Activated T-cell treated with anti-CD3 and anti-CD28 coated beads, Interleukin-2, amount 50 U/mL, for 72 hours (primary cell): ENCODE measurements at regions not wholly inside any gene's neighbourhood (a gene's known extent, or its start where the extent isn't known, plus 50 kb on each side); places are given as distances from the start of the nearest gene placed in this dataset.
"Not testable (repeated sequence)": the region's sequence is repeated elsewhere in the genome, so short reads cannot be mapped to it uniquely, and the experiment has no call there.

Experiments used
- ATAC-seq, 2 donors: fragments of 150-1000 bp; cut with Tn5 transposase; replicated peaks in 1 of 2; 2 replicates each; pipeline ENCODE4 v1.10.0; 2021; ENCODE audit warnings: moderate library complexity in 2 of 2, mild to moderate bottlenecking in 1 of 2
- DNase-seq, 2 donors: peaks; one replicate each; pipeline ENCODE4 v3.0.0; 2021 to 2022; ENCODE audit warnings: mixed read lengths in 1 of 2
- H3K27ac Mint-ChIP-seq: one replicate; pipeline ENCODE4 v1.8.0; 2022; ENCODE audit warnings: mild to moderate bottlenecking, moderate library complexity, mixed read lengths
- H3K27me3 Mint-ChIP-seq: one replicate; pipeline ENCODE4 v1.8.0; 2022; ENCODE audit warnings: low read depth, mixed read lengths
- H3K36me3 Mint-ChIP-seq, 2 donors: one replicate each; pipeline ENCODE4 v1.8.0; 2022; ENCODE audit warnings: mixed read lengths in 2 of 2, mild to moderate bottlenecking in 1 of 2; ENCODE audit not compliant: insufficient read depth in 2 of 2
- H3K4me1 Mint-ChIP-seq: one replicate; pipeline ENCODE4 v1.8.0; 2022; ENCODE audit warnings: low read depth, mixed read lengths
- H3K4me3 Mint-ChIP-seq, 2 donors: one replicate each; pipeline ENCODE4 v1.8.0; 2022; ENCODE audit warnings: mild to moderate bottlenecking in 2 of 2, mixed read lengths in 2 of 2, moderate library complexity in 2 of 2
- H3K9me3 Mint-ChIP-seq, 2 donors: one replicate each; pipeline ENCODE4 v1.8.0; 2022; ENCODE audit warnings: mixed read lengths in 2 of 2

DNA sequence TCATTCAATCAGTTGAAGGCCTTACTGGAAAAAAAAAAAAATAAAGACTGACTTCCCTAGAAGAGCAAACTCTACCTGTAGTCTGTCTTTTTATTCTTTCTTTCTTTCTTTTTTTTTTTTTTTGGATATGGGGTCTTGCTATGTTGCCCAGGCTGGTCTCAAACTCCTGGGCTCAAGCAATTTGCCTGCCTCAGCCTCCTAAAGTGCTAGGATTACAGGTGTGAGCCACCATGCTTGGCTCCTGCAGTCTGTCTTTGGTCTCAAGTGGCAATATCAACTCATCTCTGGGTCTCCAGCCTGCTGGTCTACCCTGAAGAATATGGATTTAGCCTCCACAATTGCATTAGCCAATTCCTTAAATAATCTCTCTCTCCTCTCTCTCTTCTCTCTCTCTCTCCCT is 167.7 kb upstream of the P2RY1 start:
- DNase-seq, result no peak
- Mint-ChIP-seq H3K27me3 (peaks cover 12% of the 10 kb centered on the region), H3K4me1 (no peaks in the 10 kb centered on the region), H3K9me3 (no peaks in the 10 kb centered on the region), H3K36me3 (peaks cover 0 to 1% of the 10 kb centered on the region in 2 donors), H3K4me3 (no peak overlapping the region), H3K27ac (no peak overlapping the region)
- no peak for ATAC-seq

GRCh38 chr3:152669560-152669959 is 165.4 kb upstream of the P2RY1 start:
- H3K4me3 Mint-ChIP-seq, result no peak overlapping the region
- H3K27ac Mint-ChIP-seq, result no peak overlapping the region
- H3K9me3 Mint-ChIP-seq, result no peaks in the 10 kb centered on the region
- H3K27me3 Mint-ChIP-seq, result peaks cover 12% of the 10 kb centered on the region
- ATAC-seq (no peak), DNase-seq (no peak)
- H3K36me3 Mint-ChIP-seq, result no peaks in the 10 kb centered on the region
- H3K4me1 Mint-ChIP-seq, result no peaks in the 10 kb centered on the region

DNA sequence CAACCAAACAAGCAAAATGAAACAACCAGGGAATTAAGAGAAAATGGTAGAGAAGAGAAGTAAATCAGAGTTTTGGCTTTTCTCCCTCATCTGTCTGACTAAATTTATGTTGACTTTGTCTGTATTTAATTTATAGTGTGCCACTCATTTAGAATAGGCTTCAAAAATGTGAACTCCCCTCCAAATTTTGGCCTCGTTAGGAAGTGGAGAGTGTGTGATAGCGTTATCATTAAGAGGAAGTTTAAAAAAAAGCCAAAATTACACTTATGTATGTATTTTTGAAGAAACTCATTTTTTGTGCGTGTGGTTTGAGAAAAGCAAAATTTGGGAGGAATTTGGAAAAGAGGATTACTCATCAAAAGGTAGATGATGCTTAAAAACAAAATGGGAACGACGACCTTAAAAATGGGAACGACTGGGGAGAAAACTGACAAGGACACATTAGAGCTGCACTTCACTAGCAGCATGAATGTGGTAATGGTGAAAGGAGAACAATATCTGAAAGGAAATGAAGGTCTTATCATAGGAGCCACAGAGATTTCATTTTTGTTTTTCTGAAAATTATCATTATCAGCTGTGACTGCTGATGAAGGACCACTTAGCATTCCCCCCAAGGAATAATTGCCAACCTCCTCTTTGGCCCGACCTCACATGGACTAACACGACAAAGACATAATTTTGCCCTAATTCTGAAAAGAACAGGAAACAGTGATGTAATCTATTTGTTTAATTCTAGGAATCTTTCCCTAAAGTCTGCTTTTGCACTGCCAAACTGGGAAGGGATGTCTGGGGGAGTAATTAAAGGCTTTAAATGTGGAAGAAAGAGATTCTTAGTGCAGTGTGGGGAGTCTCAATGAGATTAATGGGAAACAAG is 163.2 kb upstream of the P2RY1 start:
- ATAC-seq, result no peak
- H3K4me1 Mint-ChIP-seq, result no peaks in the 10 kb centered on the region
- no peak overlapping the region for H3K4me3 Mint-ChIP-seq
- H3K27ac Mint-ChIP-seq, result no peak overlapping the region
- DNase-seq, result no peak
- no peaks in the 10 kb centered on the region for H3K36me3 Mint-ChIP-seq
- no peaks in the 10 kb centered on the region for H3K9me3 Mint-ChIP-seq
- H3K27me3 Mint-ChIP-seq, result peaks cover 12% of the 10 kb centered on the region

DNA sequence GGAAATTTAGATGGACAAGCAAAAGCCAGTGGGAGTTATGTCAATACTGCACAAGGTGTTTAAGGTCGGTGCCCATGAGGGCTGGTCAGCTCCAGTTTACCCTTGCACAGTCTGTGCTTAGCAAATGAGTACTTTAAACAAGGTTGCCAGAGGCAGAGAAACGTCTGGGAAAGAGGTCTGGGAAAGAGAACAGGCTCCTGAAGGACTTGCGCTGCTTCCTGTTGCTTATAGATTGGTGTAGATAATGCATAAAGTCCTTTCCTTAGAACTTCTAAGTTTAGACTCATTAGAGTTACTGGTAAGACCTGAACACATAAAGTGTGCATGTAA is 162.6 kb upstream of the P2RY1 start:
- Mint-ChIP-seq H3K36me3 (no peaks in the 10 kb centered on the region), H3K4me1 (no peaks in the 10 kb centered on the region), H3K9me3 (no peaks in the 10 kb centered on the region), H3K4me3 (no peak overlapping the region), H3K27me3 (peaks cover 12% of the 10 kb centered on the region), H3K27ac (no peak overlapping the region)
- no peak for ATAC-seq
- no peak for DNase-seq

- DNase-seq, result no peak
- H3K4me3 Mint-ChIP-seq, result no peak overlapping the region
- H3K36me3 Mint-ChIP-seq, result no peaks in the 10 kb centered on the region
- no peak for ATAC-seq
- H3K27me3 Mint-ChIP-seq, result peaks cover under 1% of the 10 kb centered on the region
- no peak overlapping the region for H3K27ac Mint-ChIP-seq
- no peaks in the 10 kb centered on the region for H3K4me1 Mint-ChIP-seq
- no peaks in the 10 kb centered on the region for H3K9me3 Mint-ChIP-seq
These were observed 158.0 kb upstream of the P2RY1 start for GRCh38 chr3:152676810-152677379.

- H3K9me3 Mint-ChIP-seq, result no peaks in the 10 kb centered on the region
- no peaks in the 10 kb centered on the region for H3K27me3 Mint-ChIP-seq
- ATAC-seq, result no peak
- no peak for DNase-seq
- H3K27ac Mint-ChIP-seq, result no peak overlapping the region
- H3K4me1 Mint-ChIP-seq, result no peaks in the 10 kb centered on the region
- H3K4me3 Mint-ChIP-seq, result no peak overlapping the region
- no peaks in the 10 kb centered on the region for H3K36me3 Mint-ChIP-seq
These were observed 157.4 kb upstream of the P2RY1 start for GRCh38 chr3:152677491-152677890.

DNA sequence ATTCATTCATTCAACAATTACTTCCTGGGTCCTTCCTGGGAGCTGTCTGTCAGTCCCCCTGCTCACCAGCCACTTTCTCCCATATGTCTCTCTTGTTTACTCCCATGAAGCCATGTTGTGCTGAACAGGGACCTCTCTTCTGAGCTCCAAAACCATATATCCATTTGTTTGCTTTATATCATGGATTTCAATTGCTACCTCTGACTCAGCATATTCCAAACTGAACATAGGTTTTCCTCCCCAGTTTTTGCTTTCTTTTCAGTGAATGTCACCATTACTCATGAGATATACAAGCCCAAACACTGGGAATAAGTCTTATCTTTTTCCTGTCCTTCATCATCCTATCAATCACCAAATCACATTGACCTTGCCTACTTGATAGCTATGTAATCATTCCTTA is 152.5 kb upstream of the P2RY1 start:
- Mint-ChIP-seq H3K27ac (no peak overlapping the region), H3K9me3 (no peaks in the 10 kb centered on the region), H3K27me3 (no peaks in the 10 kb centered on the region), H3K36me3 (no peaks in the 10 kb centered on the region), H3K4me1 (no peaks in the 10 kb centered on the region), H3K4me3 (no peak overlapping the region)
- ATAC-seq, result no peak
- no peak for DNase-seq

- Mint-ChIP-seq H3K4me3 (no peak overlapping the region), H3K9me3 (no peaks in the 10 kb centered on the region), H3K27ac (no peak overlapping the region), H3K27me3 (no peaks in the 10 kb centered on the region), H3K36me3 (no peaks in the 10 kb centered on the region), H3K4me1 (no peaks in the 10 kb centered on the region)
- no peak for DNase-seq
- ATAC-seq, result no peak
These were observed 151.4 kb upstream of the P2RY1 start for GRCh38 chr3:152683521-152683999.

DNA sequence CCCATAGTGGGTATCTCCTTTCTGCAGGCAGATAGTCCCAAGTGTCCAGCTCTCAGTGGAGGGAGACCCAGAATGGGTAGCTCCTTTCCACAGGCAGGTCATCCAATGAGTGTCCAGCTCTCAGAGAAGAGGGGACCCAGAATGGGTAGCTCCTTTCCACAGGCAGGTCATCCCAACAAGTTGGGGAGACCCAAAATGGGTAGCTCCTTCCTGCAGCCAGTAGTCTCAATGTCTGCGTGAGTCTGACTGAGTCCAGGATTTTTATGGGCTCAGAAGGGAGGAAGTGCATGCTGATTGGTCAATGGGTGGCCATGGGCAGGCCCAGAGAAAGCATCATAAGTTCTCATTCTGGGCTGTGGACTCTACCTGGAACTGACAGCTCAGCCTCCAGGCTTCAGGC is 150.7 kb upstream of the P2RY1 start:
- no peak overlapping the region for H3K27ac Mint-ChIP-seq

GRCh38 chr3:152688313-152688712 is 146.6 kb upstream of the P2RY1 start:
- ATAC-seq (no peak), DNase-seq (no peak)
- peaks cover 2 to 3% of the 10 kb centered on the region in 2 donors for H3K9me3 Mint-ChIP-seq
- no peaks in the 10 kb centered on the region for H3K27me3 Mint-ChIP-seq
- no peak overlapping the region for H3K27ac Mint-ChIP-seq
- peaks cover 8% of the 10 kb centered on the region for H3K4me1 Mint-ChIP-seq
- no peak overlapping the region for H3K4me3 Mint-ChIP-seq
- no peaks in the 10 kb centered on the region for H3K36me3 Mint-ChIP-seq

More for the DNA sequence above, 150.7 kb upstream of the P2RY1 start:
- Mint-ChIP-seq H3K9me3 (no peaks in the 10 kb centered on the region), H3K27me3 (no peaks in the 10 kb centered on the region), H3K36me3 (no peaks in the 10 kb centered on the region), H3K4me3 (no peak overlapping the region), H3K4me1 (no peaks in the 10 kb centered on the region)
- ATAC-seq (no peak), DNase-seq (no peak)

DNA sequence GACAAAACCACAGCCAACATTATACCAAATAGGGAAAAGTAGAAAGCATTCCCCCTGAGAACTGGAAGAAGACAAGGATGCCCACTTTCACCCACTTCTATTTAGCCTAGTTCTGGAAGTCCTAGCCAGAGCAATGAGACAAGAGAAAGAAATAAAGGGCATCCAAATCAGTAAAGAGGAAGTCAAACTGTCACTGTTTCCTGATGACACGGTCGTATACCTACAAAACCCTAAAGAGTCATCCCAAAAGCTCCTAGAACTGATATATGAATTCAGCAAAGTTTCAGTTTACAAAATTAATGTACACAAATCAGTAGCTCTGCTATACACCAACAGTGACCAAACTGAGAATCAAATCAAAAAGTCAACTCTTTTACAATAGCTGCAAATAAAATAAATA is 142.6 kb upstream of the P2RY1 start:
- not testable (repeated sequence) for H3K27me3 Mint-ChIP-seq, H3K4me3 Mint-ChIP-seq, H3K4me1 Mint-ChIP-seq, H3K36me3 Mint-ChIP-seq, H3K9me3 Mint-ChIP-seq, DNase-seq
- H3K27ac Mint-ChIP-seq, result peak overlapping the region; percentile 3
- ATAC-seq, result peak in 1 of 2 donors; percentile 28

DNA sequence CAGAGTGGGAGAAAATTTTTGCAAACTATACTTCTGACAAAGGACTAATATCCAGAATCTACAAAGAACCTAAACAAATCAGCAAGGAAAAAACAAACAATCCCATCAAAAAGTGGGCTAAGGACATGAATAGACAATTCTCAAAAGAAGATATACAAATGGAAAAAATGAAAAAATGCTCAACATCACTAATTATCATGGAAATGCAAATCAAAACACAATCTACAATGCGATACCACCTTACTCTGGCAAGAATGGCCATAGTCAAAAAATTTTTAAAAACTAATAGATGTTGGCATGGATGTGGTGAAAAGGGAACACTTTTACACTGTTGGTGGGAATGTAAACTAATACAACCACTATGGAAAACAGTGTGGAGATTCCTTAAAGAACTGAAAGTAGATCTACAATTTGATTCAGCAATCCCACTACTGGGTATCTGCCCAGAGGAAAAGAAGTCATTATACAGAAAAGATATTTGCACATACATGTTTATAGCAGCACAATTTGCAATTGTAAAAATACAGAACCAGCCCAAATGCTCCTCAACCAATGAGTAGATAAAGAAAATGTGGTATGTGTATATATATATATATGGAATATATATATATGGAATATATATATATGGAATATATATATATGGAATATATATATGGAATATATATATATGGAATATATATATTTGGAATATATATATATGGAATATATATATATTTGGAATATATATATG is 141.2 kb upstream of the P2RY1 start:
- H3K9me3 Mint-ChIP-seq, H3K4me3 Mint-ChIP-seq, ATAC-seq, DNase-seq, H3K27me3 Mint-ChIP-seq, H3K4me1 Mint-ChIP-seq, H3K27ac Mint-ChIP-seq, H3K36me3 Mint-ChIP-seq: not testable (repeated sequence)

DNA sequence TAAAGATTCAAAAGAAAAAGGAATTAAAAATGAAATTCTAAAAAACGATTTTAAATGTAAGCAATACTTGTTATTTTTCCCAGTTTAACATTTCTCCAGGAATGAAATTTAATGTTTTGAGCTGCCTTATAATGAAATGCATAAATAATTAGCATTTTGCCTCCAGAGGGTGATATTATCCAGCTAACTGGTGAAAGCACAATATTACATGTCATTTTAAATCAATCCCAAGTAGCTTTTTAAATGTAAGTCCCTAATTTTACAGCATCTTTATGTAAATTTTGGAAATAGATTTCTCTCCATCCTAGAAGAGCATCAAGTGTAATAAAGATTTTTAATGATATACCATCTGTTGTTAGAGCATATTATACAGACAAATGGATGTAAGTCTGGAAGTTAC is 139.1 kb upstream of the P2RY1 start:
- no peaks in the 10 kb centered on the region for H3K27me3 Mint-ChIP-seq
- H3K4me1 Mint-ChIP-seq, result peaks cover 10% of the 10 kb centered on the region
- H3K9me3 Mint-ChIP-seq, result peaks cover 1 to 2% of the 10 kb centered on the region in 2 donors
- H3K4me3 Mint-ChIP-seq, result no peak overlapping the region
- ATAC-seq (no peak), DNase-seq (no peak)
- no peaks in the 10 kb centered on the region for H3K36me3 Mint-ChIP-seq
- no peak overlapping the region for H3K27ac Mint-ChIP-seq
